Activated naive CD4-positive, alpha-beta T cell treated with anti-CD3 and anti-CD28 coated beads for 36 hours (primary cell): ENCODE measurements at regions not wholly inside any gene's neighbourhood (a gene's known extent, or its start where the extent isn't known, plus 50 kb on each side); places are given as distances from the start of the nearest gene placed in this dataset.

ENCODE experiments used
- CTCF ChIA-PET: fragments of 350-600 bp; sonication (Branson Sonifier 250); formaldehyde crosslinking; loops from one replicate; lab custom pipeline; 2021; ENCODE audit warnings: antibody characterized with exemption; lab: Charles Lee
- DNase-seq: peaks from one replicate; pipeline ENCODE4 v3.0.0-alpha.2; 2020
- H3K27ac Mint-ChIP-seq: one replicate; pipeline ENCODE4 v1.8.0; 2021; ENCODE audit warnings: mild to moderate bottlenecking, mixed read lengths
- H3K27me3 Mint-ChIP-seq: one replicate; pipeline ENCODE4 v1.8.0; 2021; ENCODE audit warnings: low read depth, mixed read lengths
- H3K36me3 Mint-ChIP-seq: one replicate; pipeline ENCODE4 v1.8.0; 2021; ENCODE audit warnings: low read depth, mixed read lengths
- H3K4me1 Mint-ChIP-seq: one replicate; pipeline ENCODE4 v1.8.0; 2021; ENCODE audit warnings: low read depth, mixed read lengths
- H3K4me3 Mint-ChIP-seq: one replicate; pipeline ENCODE4 v1.8.0; 2021; ENCODE audit warnings: mild to moderate bottlenecking, moderate library complexity, mixed read lengths
- H3K9me3 Mint-ChIP-seq: one replicate; pipeline ENCODE4 v1.8.0; 2021; ENCODE audit warnings: mixed read lengths
- intact Hi-C: fragments of 100-400 bp; cut with micrococcal nuclease; formaldehyde crosslinking; loops from one replicate; pipeline ENCODE4 v1.15.1; 2023

DNA sequence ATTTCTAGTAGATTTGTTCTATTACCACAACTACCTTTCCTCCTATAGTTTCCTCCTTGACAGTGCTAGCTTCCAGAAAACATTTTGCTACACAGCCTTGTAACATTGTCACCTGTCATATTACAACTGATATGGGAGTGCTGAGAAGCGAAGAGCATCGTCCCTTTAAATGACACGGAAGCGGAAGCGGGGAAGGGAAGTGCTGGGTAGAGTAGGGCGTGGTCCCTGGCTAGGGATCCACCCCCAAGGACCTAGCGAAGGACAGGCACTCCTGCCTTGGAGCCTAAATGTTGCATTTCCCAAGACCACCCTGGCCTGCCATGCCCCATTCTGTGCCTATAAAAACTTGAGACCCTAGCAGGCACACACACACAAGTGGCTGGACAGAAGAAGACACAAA, 57.4 kb upstream of the RANBP6 start:
- Mint-ChIP-seq H3K4me1 (peaks cover 17% of the 10 kb centered on the region), H3K27ac (no peak overlapping the region), H3K9me3 (peaks cover 2% of the 10 kb centered on the region), H3K36me3 (peaks cover 2% of the 10 kb centered on the region), H3K4me3 (no peak overlapping the region), H3K27me3 (no peaks in the 10 kb centered on the region)
- no peak for DNase-seq
- intact Hi-C loops, result no loop called here
- CTCF ChIA-PET, result interaction anchor here (5.7 kb wide), 1 partner anchor 19 kb away, joined by 28 read pairs; no protein-coding TSS in a partner anchor

- Mint-ChIP-seq H3K36me3 (peaks cover 2% of the 10 kb centered on the region), H3K4me1 (peaks cover 18% of the 10 kb centered on the region), H3K9me3 (peaks cover 2% of the 10 kb centered on the region), H3K27ac (no peak overlapping the region), H3K4me3 (no peak overlapping the region), H3K27me3 (no peaks in the 10 kb centered on the region)
- DNase-seq, result no peak
- CTCF ChIA-PET, result interaction anchor here (5.7 kb wide), 1 partner anchor 18 kb away, joined by 28 read pairs; no protein-coding TSS in a partner anchor
- intact Hi-C loops, result no loop called here
Measured at GRCh38 chr9:6072453-6072852, 57.0 kb upstream of the RANBP6 start.

DNA sequence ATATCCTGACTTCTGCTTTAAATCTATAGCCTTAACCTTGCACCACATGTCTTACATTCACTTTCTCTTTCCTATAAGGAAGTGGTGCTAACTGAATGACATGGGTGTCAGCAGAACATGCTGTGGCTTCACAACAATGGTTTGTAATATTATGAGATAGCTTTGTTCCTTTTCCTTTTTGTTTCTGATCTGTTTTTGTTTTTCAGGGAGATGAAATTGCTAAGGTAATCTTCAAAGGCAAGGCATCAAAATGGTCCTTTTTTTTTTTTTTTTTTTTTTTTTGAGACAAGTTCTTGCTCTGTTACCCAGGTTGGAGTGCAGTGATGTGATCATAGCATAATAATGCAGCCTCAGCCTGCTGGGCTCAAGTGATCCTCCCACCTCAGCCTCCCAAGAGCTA, 53.6 kb upstream of the RANBP6 start:
- peaks cover 2% of the 10 kb centered on the region for H3K36me3 Mint-ChIP-seq
- peak; percentile 38 for DNase-seq
- intact Hi-C loops, result loop anchor here (1.0 to 5.0 kb wide), 5 partner anchors 20 to 688 kb away; partner anchors contain the start of genes KDM4C, RANBP6 and UHRF2

DNA sequence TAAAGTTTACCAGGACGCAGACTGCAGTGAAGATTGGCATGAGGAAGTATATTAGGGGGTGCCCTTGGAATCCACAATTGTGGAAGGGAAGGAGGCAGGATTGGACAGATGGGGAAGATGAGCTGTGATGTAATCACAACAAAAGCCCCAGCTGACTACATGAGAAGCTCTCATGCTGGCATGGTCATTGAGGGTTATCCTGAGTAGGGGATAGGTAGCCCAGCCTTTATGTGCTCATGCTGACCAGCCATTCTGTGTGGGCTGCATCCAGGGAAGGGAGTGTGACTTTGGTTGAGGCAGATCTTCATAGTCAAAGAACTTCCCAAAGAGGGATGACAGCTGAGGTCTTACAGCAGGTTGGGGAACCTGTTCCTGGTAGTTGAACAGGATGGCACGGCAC, 52.0 kb upstream of the RANBP6 start:
- CTCF ChIA-PET, result interaction anchor here (1.3 to 5.7 kb wide), 2 partner anchors 13 to 18 kb away, joined by 3 to 28 read pairs; no protein-coding TSS in a partner anchor
- Mint-ChIP-seq H3K4me1 (peaks cover 21% of the 10 kb centered on the region), H3K36me3 (peaks cover 2% of the 10 kb centered on the region), H3K27ac (no peak overlapping the region), H3K9me3 (peaks cover 2% of the 10 kb centered on the region), H3K27me3 (peaks cover 2% of the 10 kb centered on the region), H3K4me3 (no peak overlapping the region)
- intact Hi-C loops, result loop anchor here (5.0 kb wide), 1 partner anchor 690 kb away; the partner anchor contains the start of gene KDM4C
- DNase-seq, result no peak

More for the DNA sequence above, 53.6 kb upstream of the RANBP6 start:
- Mint-ChIP-seq H3K4me1 (peaks cover 18% of the 10 kb centered on the region), H3K27me3 (no peaks in the 10 kb centered on the region), H3K4me3 (peak overlapping the region; percentile 39), H3K27ac (peak overlapping the region; percentile 81), H3K9me3 (peaks cover 2% of the 10 kb centered on the region)
- CTCF ChIA-PET, result interaction anchor here (0.5 to 5.7 kb wide), 2 partner anchors 15 to 78 kb away, joined by 3 to 28 read pairs; no protein-coding TSS in a partner anchor
